ENCODE measurements at regions not wholly inside any gene's neighbourhood (a gene's known extent, or its start where the extent isn't known, plus 50 kb on each side); places are given as distances from the start of the nearest gene placed in this dataset.

DNA sequence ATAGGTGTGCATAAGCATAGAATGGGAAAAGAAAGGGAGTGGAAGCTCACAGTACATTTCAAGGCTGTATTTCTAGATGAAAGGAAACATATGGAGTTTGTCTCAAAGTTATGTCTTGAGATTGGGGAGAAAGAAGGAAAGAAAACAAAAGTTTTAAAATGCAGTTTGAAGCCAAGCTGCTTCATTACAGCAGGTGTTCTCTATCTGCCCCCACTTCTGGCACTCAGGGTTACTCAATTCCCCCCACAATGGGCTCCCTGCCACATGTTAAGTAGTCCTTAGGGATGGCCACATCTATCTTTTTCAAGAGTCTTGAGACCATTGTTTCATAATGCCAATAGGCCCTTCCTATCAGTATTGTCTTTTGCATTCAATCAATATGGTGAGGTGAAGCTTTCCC lies 367.4 kb upstream of the ANXA10 start:
- DNase-seq (ENCODE audit: low read depth, low spot score), result no peak
- intact Hi-C loops (cut with micrococcal nuclease; ENCODE audit: unreplicated experiment), result no loop called here
- Histone ChIP-seq H3K4me3 (ENCODE audit: low read depth in 2 of 2, low read length in 2 of 2) (no peak overlapping the region), H3K27ac (ENCODE audit: low read length) (no peak overlapping the region), H3K4me1 (ENCODE audit: control insufficient read depth, insufficient read depth, low read length) (no peaks in the 10 kb centered on the region), H3K9me3 (ENCODE audit: control insufficient read depth, insufficient read depth, low read depth, low read length) (no peaks in the 10 kb centered on the region), H3K27me3 (ENCODE audit: control insufficient read depth, insufficient read depth, low read length) (no peaks in the 10 kb centered on the region), H3K36me3 (ENCODE audit: control insufficient read depth, insufficient read depth, low read length) (no peaks in the 10 kb centered on the region)
- CTCF ChIA-PET, result no interaction called here
- POLR2A ChIA-PET, result no interaction called here
- in situ Hi-C loops (cut with HindIII; ENCODE audit: low pct_unique_long_range_greater_than_20kb, low sequenced_read_pairs), result no loop called here
- TF ChIP-seq SIN3A (IDR thresholded peaks at IDR 0.05; ENCODE audit: borderline replicate concordance, insufficient read depth, low read depth, low read length) (no peak), POLR2AphosphoS5 (IDR thresholded peaks at IDR 0.05; ENCODE audit: low read depth, low read length) (no peak), TCF7L2 (IDR thresholded peaks at IDR 0.05; ENCODE audit: low read depth, low read length) (no peak)
- TF ChIP-seq, protein P1, sequence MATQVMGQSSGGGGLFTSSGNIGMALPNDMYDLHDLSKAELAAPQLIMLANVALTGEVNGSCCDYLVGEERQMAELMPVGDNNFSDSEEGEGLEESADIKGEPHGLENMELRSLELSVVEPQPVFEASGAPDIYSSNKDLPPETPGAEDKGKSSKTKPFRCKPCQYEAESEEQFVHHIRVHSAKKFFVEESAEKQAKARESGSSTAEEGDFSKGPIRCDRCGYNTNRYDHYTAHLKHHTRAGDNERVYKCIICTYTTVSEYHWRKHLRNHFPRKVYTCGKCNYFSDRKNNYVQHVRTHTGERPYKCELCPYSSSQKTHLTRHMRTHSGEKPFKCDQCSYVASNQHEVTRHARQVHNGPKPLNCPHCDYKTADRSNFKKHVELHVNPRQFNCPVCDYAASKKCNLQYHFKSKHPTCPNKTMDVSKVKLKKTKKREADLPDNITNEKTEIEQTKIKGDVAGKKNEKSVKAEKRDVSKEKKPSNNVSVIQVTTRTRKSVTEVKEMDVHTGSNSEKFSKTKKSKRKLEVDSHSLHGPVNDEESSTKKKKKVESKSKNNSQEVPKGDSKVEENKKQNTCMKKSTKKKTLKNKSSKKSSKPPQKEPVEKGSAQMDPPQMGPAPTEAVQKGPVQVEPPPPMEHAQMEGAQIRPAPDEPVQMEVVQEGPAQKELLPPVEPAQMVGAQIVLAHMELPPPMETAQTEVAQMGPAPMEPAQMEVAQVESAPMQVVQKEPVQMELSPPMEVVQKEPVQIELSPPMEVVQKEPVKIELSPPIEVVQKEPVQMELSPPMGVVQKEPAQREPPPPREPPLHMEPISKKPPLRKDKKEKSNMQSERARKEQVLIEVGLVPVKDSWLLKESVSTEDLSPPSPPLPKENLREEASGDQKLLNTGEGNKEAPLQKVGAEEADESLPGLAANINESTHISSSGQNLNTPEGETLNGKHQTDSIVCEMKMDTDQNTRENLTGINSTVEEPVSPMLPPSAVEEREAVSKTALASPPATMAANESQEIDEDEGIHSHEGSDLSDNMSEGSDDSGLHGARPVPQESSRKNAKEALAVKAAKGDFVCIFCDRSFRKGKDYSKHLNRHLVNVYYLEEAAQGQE (IDR thresholded peaks at IDR 0.05; ENCODE audit: insufficient read depth in 1 of 2, low read depth in 2 of 2, low read length in 1 of 2), result no peak
- TF ChIP-seq, protein P2, sequence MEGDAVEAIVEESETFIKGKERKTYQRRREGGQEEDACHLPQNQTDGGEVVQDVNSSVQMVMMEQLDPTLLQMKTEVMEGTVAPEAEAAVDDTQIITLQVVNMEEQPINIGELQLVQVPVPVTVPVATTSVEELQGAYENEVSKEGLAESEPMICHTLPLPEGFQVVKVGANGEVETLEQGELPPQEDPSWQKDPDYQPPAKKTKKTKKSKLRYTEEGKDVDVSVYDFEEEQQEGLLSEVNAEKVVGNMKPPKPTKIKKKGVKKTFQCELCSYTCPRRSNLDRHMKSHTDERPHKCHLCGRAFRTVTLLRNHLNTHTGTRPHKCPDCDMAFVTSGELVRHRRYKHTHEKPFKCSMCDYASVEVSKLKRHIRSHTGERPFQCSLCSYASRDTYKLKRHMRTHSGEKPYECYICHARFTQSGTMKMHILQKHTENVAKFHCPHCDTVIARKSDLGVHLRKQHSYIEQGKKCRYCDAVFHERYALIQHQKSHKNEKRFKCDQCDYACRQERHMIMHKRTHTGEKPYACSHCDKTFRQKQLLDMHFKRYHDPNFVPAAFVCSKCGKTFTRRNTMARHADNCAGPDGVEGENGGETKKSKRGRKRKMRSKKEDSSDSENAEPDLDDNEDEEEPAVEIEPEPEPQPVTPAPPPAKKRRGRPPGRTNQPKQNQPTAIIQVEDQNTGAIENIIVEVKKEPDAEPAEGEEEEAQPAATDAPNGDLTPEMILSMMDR (IDR thresholded peaks at IDR 0.05), result no peak
- ATAC-seq, result no peak
- BruUV-seq (replicated peaks), result no TSS peak

DNA sequence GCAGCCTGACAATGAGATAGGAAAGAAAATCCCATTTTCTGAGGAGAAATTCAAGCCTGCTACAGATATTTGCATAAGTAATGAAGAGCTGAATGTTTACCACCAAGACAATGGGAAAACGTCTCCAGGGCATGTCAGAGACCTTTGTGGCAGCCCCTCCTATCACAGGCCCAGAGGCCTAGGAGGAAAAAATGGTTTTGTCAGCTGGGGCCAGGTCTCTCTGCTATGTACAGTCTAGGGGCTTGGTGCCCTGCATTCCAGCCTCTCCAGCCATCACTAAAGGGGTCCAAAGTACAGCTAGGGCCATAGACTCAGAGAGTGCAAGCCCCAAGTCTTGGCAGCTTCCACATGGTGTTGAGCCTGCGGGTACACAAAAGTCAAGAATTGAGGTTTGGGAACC lies 361.6 kb upstream of the ANXA10 start:
- in situ Hi-C loops (cut with HindIII; ENCODE audit: low pct_unique_long_range_greater_than_20kb, low sequenced_read_pairs), result no loop called here
- ATAC-seq, result no peak
- ChIA-PET POLR2A (interaction anchor here (0.5 kb wide), 1 partner anchor 1486 kb away, joined by 4 read pairs; no protein-coding TSS in a partner anchor), CTCF (no interaction called here)
- Histone ChIP-seq H3K27ac (ENCODE audit: low read length) (no peak overlapping the region), H3K4me3 (ENCODE audit: low read depth in 2 of 2, low read length in 2 of 2) (no peak overlapping the region), H3K27me3 (ENCODE audit: control insufficient read depth, insufficient read depth, low read length) (no peaks in the 10 kb centered on the region), H3K4me1 (ENCODE audit: control insufficient read depth, insufficient read depth, low read length) (no peaks in the 10 kb centered on the region), H3K9me3 (ENCODE audit: control insufficient read depth, insufficient read depth, low read depth, low read length) (no peaks in the 10 kb centered on the region), H3K36me3 (ENCODE audit: control insufficient read depth, insufficient read depth, low read length) (no peaks in the 10 kb centered on the region)
- DNase-seq (ENCODE audit: low read depth, low spot score), result no peak
- intact Hi-C loops (cut with micrococcal nuclease; ENCODE audit: unreplicated experiment), result no loop called here
- no TSS peak for BruUV-seq (replicated peaks)
- TF ChIP-seq, protein P1 (IDR thresholded peaks at IDR 0.05; ENCODE audit: insufficient read depth in 1 of 2, low read depth in 2 of 2, low read length in 1 of 2), result no peak
- TF ChIP-seq, protein P2 (IDR thresholded peaks at IDR 0.05), result no peak
- TF ChIP-seq SIN3A (IDR thresholded peaks at IDR 0.05; ENCODE audit: borderline replicate concordance, insufficient read depth, low read depth, low read length), result no peak
- no peak for TF ChIP-seq TCF7L2 (IDR thresholded peaks at IDR 0.05; ENCODE audit: low read depth, low read length)
- no peak for TF ChIP-seq POLR2AphosphoS5 (IDR thresholded peaks at IDR 0.05; ENCODE audit: low read depth, low read length)

All from Panc1 (cell line).